Prostate gland (tissue), 2 donors: ENCODE measurements at regions not wholly inside any gene's neighbourhood (a gene's known extent, or its start where the extent isn't known, plus 50 kb on each side); places are given as distances from the start of the nearest gene placed in this dataset.

ENCODE experiments used
- DNase-seq: peaks from one replicate; pipeline ENCODE4 v3.0.0-alpha.2; 2019; ENCODE audit warnings: low spot score
- H3K27ac ChIP-seq, 2 donors: fragments of 200-600 bp; sonication (generic); 2 replicates each; pipeline ENCODE4 v1.5.1; 2017 to 2019
- H3K27me3 ChIP-seq: fragments of 200-600 bp; sonication (generic); replicated peaks from 2 replicates; pipeline ENCODE4 v1.5.1; 2019; ENCODE audit not compliant: insufficient read depth
- H3K36me3 ChIP-seq, 2 donors: fragments of 200-600 bp; sonication (generic); 1 replicate in 1 of 2; 2 replicates in 1 of 2; pipeline versions ENCODE4 v1.5.1 to v1.8.1; 2017 to 2019
- H3K4me1 ChIP-seq: fragments of 200-600 bp; sonication (generic); replicated peaks from 2 replicates; pipeline ENCODE4 v1.5.1; 2019
- H3K4me3 ChIP-seq, 2 donors: fragments of 200-600 bp; sonication (generic); 2 replicates each; pipeline ENCODE4 v1.5.1; 2017 to 2019
- H3K9me3 ChIP-seq: fragments of 200-600 bp; sonication (generic); 2 replicates; pipeline ENCODE4 v1.5.1; 2017
- POLR2A ChIP-seq: fragments of 450-650 bp; IDR thresholded peaks from one replicate; pipeline ENCODE4 v1.6.1; 2016; ENCODE audit warnings: antibody characterized with exemption, mild to moderate bottlenecking
- POLR2AphosphoS5 ChIP-seq: sonication (generic); formaldehyde crosslinking; IDR thresholded peaks from one replicate; pipeline ENCODE4 v1.6.1; 2017; ENCODE audit warnings: antibody characterized with exemption
- WGBS: methylation state at CpG from one replicate; pipeline ENCODE4 v1.1.5; 2018; 5-methylcytosine and 5-hydroxymethylcytosine counted together
- intact Hi-C: fragments of 100-400 bp; cut with DNase I; formaldehyde crosslinking; loops from one replicate; pipeline ENCODE4 v1.14.2; 2022
- TF ChIP-seq, protein P1 (sequence below), 4 experiments: fragments of 200-600 bp in 2 of 4; fragments of 450-650 bp in 2 of 4; sonication (generic) in 2 of 4; IDR thresholded peaks; 1 replicate in 3 of 4; 2 replicates in 1 of 4; pipeline ENCODE4 v1.5.1; 2016 to 2019; ENCODE audit warnings: antibody characterized with exemption in 4 of 4, mild to moderate bottlenecking in 2 of 4, moderate library complexity in 2 of 4

GRCh38 chr6:9334979-9335378 is 899.6 kb upstream of the SLC35B3 start:
- intact Hi-C loops, result no loop called here
- no peak overlapping the region for H3K4me3 ChIP-seq
- H3K4me1 ChIP-seq, result no peaks in the 10 kb centered on the region
- TF ChIP-seq POLR2A (no peak), POLR2AphosphoS5 (no peak)
- TF ChIP-seq, protein P1, sequence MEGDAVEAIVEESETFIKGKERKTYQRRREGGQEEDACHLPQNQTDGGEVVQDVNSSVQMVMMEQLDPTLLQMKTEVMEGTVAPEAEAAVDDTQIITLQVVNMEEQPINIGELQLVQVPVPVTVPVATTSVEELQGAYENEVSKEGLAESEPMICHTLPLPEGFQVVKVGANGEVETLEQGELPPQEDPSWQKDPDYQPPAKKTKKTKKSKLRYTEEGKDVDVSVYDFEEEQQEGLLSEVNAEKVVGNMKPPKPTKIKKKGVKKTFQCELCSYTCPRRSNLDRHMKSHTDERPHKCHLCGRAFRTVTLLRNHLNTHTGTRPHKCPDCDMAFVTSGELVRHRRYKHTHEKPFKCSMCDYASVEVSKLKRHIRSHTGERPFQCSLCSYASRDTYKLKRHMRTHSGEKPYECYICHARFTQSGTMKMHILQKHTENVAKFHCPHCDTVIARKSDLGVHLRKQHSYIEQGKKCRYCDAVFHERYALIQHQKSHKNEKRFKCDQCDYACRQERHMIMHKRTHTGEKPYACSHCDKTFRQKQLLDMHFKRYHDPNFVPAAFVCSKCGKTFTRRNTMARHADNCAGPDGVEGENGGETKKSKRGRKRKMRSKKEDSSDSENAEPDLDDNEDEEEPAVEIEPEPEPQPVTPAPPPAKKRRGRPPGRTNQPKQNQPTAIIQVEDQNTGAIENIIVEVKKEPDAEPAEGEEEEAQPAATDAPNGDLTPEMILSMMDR (IDR thresholded peaks at IDR 0.05), result no peak
- 18% methylated on average over 3 of the region's 3 CpGs for WGBS
- no peaks in the 10 kb centered on the region for H3K36me3 ChIP-seq
- no peaks in the 10 kb centered on the region for H3K9me3 ChIP-seq
- no peak for DNase-seq
- H3K27me3 ChIP-seq, result no peaks in the 10 kb centered on the region
- no peak overlapping the region for H3K27ac ChIP-seq

GRCh38 chr6:9332241-9332780 is 897.0 kb upstream of the SLC35B3 start:
- no peaks in the 10 kb centered on the region for H3K4me1 ChIP-seq
- no peak overlapping the region for H3K4me3 ChIP-seq
- H3K9me3 ChIP-seq, result no peaks in the 10 kb centered on the region
- no peaks in the 10 kb centered on the region for H3K36me3 ChIP-seq
- no peak for TF ChIP-seq POLR2A
- TF ChIP-seq, protein P1 (IDR thresholded peaks at IDR 0.05), result no peak
- TF ChIP-seq POLR2AphosphoS5, result no peak
- 79% methylated on average over 2 of the region's 2 CpGs for WGBS
- no peak overlapping the region for H3K27ac ChIP-seq
- no peaks in the 10 kb centered on the region for H3K27me3 ChIP-seq
- no peak for DNase-seq
- intact Hi-C loops, result no loop called here

DNA sequence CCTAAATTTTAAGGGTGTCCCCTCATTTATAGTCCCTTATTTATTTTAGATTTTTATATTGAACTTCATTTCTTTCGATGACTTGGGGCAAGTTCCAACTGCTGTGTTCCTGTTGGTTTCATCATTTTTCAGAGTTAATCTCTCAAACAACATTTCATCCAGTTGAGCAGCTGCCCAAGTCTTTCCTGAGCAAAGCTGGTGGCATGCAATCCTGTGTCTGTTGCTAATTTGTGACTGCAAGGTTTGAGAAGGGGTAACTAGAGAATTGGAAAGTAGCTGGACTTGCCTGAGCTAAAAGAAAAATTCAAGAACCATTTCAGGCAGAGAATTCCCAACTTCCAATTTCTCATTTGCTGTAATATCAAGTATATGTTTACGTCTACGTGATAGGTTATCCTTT is 881.5 kb upstream of the SLC35B3 start:
- Histone ChIP-seq H3K36me3 (no peaks in the 10 kb centered on the region), H3K9me3 (no peaks in the 10 kb centered on the region), H3K4me1 (no peaks in the 10 kb centered on the region), H3K4me3 (no peak overlapping the region), H3K27ac (no peak overlapping the region), H3K27me3 (no peaks in the 10 kb centered on the region)
- intact Hi-C loops, result no loop called here
- TF ChIP-seq, protein P1 (IDR thresholded peaks at IDR 0.05), result no peak
- TF ChIP-seq POLR2A (no peak), POLR2AphosphoS5 (no peak)
- 91% methylated on average over 3 of the region's 3 CpGs for WGBS
- DNase-seq, result no peak

GRCh38 chr6:9315966-9316650 is 880.8 kb upstream of the SLC35B3 start:
- H3K27me3 ChIP-seq, result no peaks in the 10 kb centered on the region
- intact Hi-C loops, result no loop called here
- no peak overlapping the region for H3K27ac ChIP-seq
- 80% methylated on average over 4 of the region's 4 CpGs for WGBS
- no peaks in the 10 kb centered on the region for H3K9me3 ChIP-seq
- no peaks in the 10 kb centered on the region for H3K4me1 ChIP-seq
- DNase-seq, result no peak
- no peak overlapping the region for H3K4me3 ChIP-seq
- no peak for TF ChIP-seq POLR2AphosphoS5
- no peak for TF ChIP-seq POLR2A
- TF ChIP-seq, protein P1 (IDR thresholded peaks at IDR 0.05), result no peak
- H3K36me3 ChIP-seq, result no peaks in the 10 kb centered on the region

DNA sequence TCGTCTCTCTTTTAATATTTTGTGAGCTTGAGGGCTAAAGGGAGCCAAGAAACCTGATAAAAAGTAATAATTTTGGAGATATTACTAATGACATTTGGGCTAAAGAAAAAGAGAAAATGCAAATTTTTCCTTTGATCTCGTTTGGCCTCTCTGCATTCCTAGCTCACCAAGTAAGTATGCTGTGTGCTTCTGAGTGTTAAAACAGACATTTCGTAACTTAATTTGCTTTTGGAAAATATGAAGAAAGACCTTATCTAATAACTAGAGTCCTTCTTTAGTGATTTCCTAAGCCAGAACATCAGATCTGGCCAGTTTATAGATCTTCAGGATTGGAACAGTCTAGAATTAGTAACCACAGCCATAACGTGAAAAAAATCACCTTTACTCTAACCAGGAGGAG is 872.9 kb upstream of the SLC35B3 start:
- intact Hi-C loops, result no loop called here

More for the DNA sequence above, 872.9 kb upstream of the SLC35B3 start:
- DNase-seq, result no peak
- Histone ChIP-seq H3K9me3 (no peaks in the 10 kb centered on the region), H3K27me3 (no peaks in the 10 kb centered on the region), H3K4me1 (no peaks in the 10 kb centered on the region), H3K27ac (no peak overlapping the region), H3K36me3 (no peaks in the 10 kb centered on the region), H3K4me3 (no peak overlapping the region)
- TF ChIP-seq, protein P1 (IDR thresholded peaks at IDR 0.05), result no peak
- TF ChIP-seq POLR2A (no peak), POLR2AphosphoS5 (no peak)
- 38% methylated on average over 4 of the region's 4 CpGs for WGBS
